H1 (cell line): ENCODE measurements at regions not wholly inside any gene's neighbourhood (a gene's known extent, or its start where the extent isn't known, plus 50 kb on each side); places are given as distances from the start of the nearest gene placed in this dataset.

Experiments used
- CTCF ChIA-PET: fragments of 300-600 bp; sonication (Branson Sonifier 250); formaldehyde crosslinking; loops from one replicate; lab custom pipeline; 2021; ENCODE audit not compliant: partially characterized antibody; lab: Charles Lee
- POLR2A ChIA-PET: fragments of 300-600 bp; sonication (Branson Sonifier 250); formaldehyde crosslinking; loops from one replicate; lab custom pipeline; 2021; ENCODE audit warnings: inconsistent platforms; ENCODE audit not compliant: partially characterized antibody; lab: Charles Lee
- DNase-seq, 2 experiments: peaks; one replicate each; pipeline versions ENCODE4 v3.0.0 to v3.0.0-alpha.2; 2010 to 2022; ENCODE audit warnings: low spot score in 2 of 2, low read depth in 1 of 2, mixed read lengths in 1 of 2
- FAIRE-seq: peaks from 2 replicates; lab custom pipeline; 2011; peaks lifted over from hg19 to GRCh38; lab: Jason Lieb, UNC
- H2AFZ ChIP-seq: 2 replicates; pipeline ENCODE4 v1.8.1; 2012; ENCODE audit warnings: low read length, inconsistent platforms
- H2AK5ac ChIP-seq: 2 replicates; pipeline ENCODE4 v1.6.1; 2013; ENCODE audit warnings: low read depth, low read length
- H2BK120ac ChIP-seq: replicated peaks from 2 replicates; pipeline ENCODE3; 2013; ENCODE audit warnings: low read depth, low read length, inconsistent platforms
- H2BK12ac ChIP-seq: 2 replicates; pipeline ENCODE4 v1.6.1; 2013; ENCODE audit warnings: low read depth, low read length
- H2BK15ac ChIP-seq: 2 replicates; pipeline ENCODE4 v1.6.1; 2013; ENCODE audit warnings: low read length
- H2BK20ac ChIP-seq: 2 replicates; pipeline ENCODE4 v1.6.1; 2013; ENCODE audit warnings: low read length
- H2BK5ac ChIP-seq: 2 replicates; pipeline ENCODE4 v1.6.1; 2013; ENCODE audit warnings: low read depth, low read length
- H3K14ac ChIP-seq: 2 replicates; pipeline ENCODE4 v1.6.1; 2013; ENCODE audit warnings: inconsistent platforms; ENCODE audit not compliant: insufficient read length
- H3K18ac ChIP-seq: 2 replicates; pipeline ENCODE4 v1.6.1; 2013; ENCODE audit warnings: low read length; ENCODE audit errors: extremely low read depth
- H3K23ac ChIP-seq: 2 replicates; pipeline ENCODE4 v1.6.1; 2013; ENCODE audit warnings: inconsistent platforms; ENCODE audit not compliant: insufficient read length
- H3K23me2 ChIP-seq: 2 replicates; pipeline ENCODE4 v1.6.1; 2013; ENCODE audit warnings: low read depth, low read length
- H3K27ac ChIP-seq: 2 replicates; pipeline ENCODE4 v1.6.1; 2011; ENCODE audit warnings: low read depth, low read length, inconsistent platforms
- H3K27me3 ChIP-seq, 4 experiments: replicated peaks in 1 of 4; 1 replicate in 1 of 4; 2 replicates in 3 of 4; pipeline versions ENCODE4 v1.6.1 to v1.8.1; 2011 to 2013; ENCODE audit warnings: low read length in 3 of 4, mild to moderate bottlenecking in 3 of 4, inconsistent platforms in 2 of 4, mixed read lengths in 2 of 4, moderate library complexity in 1 of 4; ENCODE audit not compliant: control insufficient read depth in 3 of 4, insufficient read depth in 3 of 4; ENCODE audit errors: extremely low read depth in 1 of 4
- H3K36me3 ChIP-seq, 4 experiments: 2 replicates each; pipeline versions ENCODE4 v1.6.1 to v1.8.1; 2011 to 2013; ENCODE audit warnings: mild to moderate bottlenecking in 4 of 4, low read length in 3 of 4, moderate library complexity in 2 of 4, control low read depth in 1 of 4, inconsistent platforms in 1 of 4; ENCODE audit not compliant: insufficient read depth in 4 of 4, control insufficient read depth in 2 of 4
- H3K4ac ChIP-seq: replicated peaks from 2 replicates; pipeline ENCODE3; 2013; ENCODE audit warnings: low read length, low read depth, mixed read lengths, inconsistent platforms; ENCODE audit not compliant: insufficient read length
- H3K4me1 ChIP-seq, 4 experiments: replicated peaks in 1 of 4; 1 replicate in 1 of 4; 2 replicates in 3 of 4; pipeline versions ENCODE4 v1.6.1 to v1.8.1; 2011 to 2013; ENCODE audit warnings: low read length in 3 of 4, inconsistent platforms in 2 of 4, mixed read lengths in 1 of 4; ENCODE audit not compliant: insufficient read depth in 4 of 4, control insufficient read depth in 3 of 4
- H3K4me2 ChIP-seq, 2 experiments: 2 replicates each; pipeline versions ENCODE4 v1.6.1 to v1.8.1; 2011 to 2013; ENCODE audit warnings: low read depth in 2 of 2, low read length in 2 of 2, control low read depth in 1 of 2, inconsistent platforms in 1 of 2, mild to moderate bottlenecking in 1 of 2; ENCODE audit not compliant: insufficient read depth in 1 of 2
- H3K4me3 ChIP-seq, 4 experiments: fragments of 200-600, 300-600 bp in 1 of 4; sonication (generic), shearing (Covaris generic), sonication (Bioruptor Twin) in 1 of 4; 2 replicates each; pipeline versions ENCODE4 v1.5.1 to v1.8.1; 2011 to 2016; ENCODE audit warnings: low read length in 4 of 4, low read depth in 3 of 4, control low read depth in 2 of 4, inconsistent platforms in 2 of 4, mild to moderate bottlenecking in 2 of 4, mixed read lengths in 1 of 4, moderate library complexity in 1 of 4; ENCODE audit not compliant: insufficient read depth in 2 of 4; ENCODE audit errors: extremely low read depth in 1 of 4
- H3K56ac ChIP-seq: replicated peaks from 2 replicates; pipeline ENCODE3; 2013; ENCODE audit warnings: low read depth, mild to moderate bottlenecking, mixed read lengths, low read length, inconsistent platforms; ENCODE audit not compliant: insufficient read length
- H3K79me1 ChIP-seq: 2 replicates; pipeline ENCODE4 v1.6.1; 2013; ENCODE audit warnings: low read depth, low read length, control low read depth
- H3K79me2 ChIP-seq, 2 experiments: 2 replicates each; pipeline versions ENCODE4 v1.6.1 to v1.8.1; 2012 to 2013; ENCODE audit warnings: low read length in 2 of 2, mild to moderate bottlenecking in 2 of 2, inconsistent platforms in 1 of 2; ENCODE audit not compliant: insufficient read depth in 2 of 2, control insufficient read depth in 1 of 2
- H3K9ac ChIP-seq, 4 experiments: replicated peaks in 1 of 4; 1 replicate in 1 of 4; 2 replicates in 3 of 4; pipeline versions ENCODE4 v1.6.1 to v1.8.1; 2011 to 2013; ENCODE audit warnings: low read depth in 3 of 4, low read length in 3 of 4, control low read depth in 2 of 4, mild to moderate bottlenecking in 2 of 4, moderate library complexity in 2 of 4, inconsistent platforms in 1 of 4; ENCODE audit errors: extremely low read depth in 1 of 4
- H3K9me3 ChIP-seq, 2 experiments: 2 replicates each; pipeline versions ENCODE4 v1.6.1 to v1.8.1; 2012 to 2013; ENCODE audit warnings: mild to moderate bottlenecking in 2 of 2, moderate library complexity in 2 of 2, control low read depth in 1 of 2, inconsistent platforms in 1 of 2, low read depth in 1 of 2, low read length in 1 of 2, mixed read lengths in 1 of 2; ENCODE audit not compliant: insufficient read depth in 2 of 2
- H4K20me1 ChIP-seq, 2 experiments: replicated peaks in 1 of 2; 2 replicates each; pipeline versions ENCODE3 to v1.8.1; 2011 to 2013; ENCODE audit warnings: inconsistent platforms in 2 of 2, low read length in 2 of 2, mild to moderate bottlenecking in 1 of 2; ENCODE audit not compliant: insufficient read depth in 2 of 2, control insufficient read depth in 1 of 2
- H4K5ac ChIP-seq: 2 replicates; pipeline ENCODE4 v1.6.1; 2013; ENCODE audit warnings: low read length, low read depth, mixed read lengths, inconsistent platforms; ENCODE audit not compliant: insufficient read length
- H4K8ac ChIP-seq: 2 replicates; pipeline ENCODE4 v1.8.0; 2013; ENCODE audit warnings: mild to moderate bottlenecking, moderate library complexity, low read length, inconsistent platforms; ENCODE audit not compliant: insufficient read depth; ENCODE audit errors: extremely low read depth
- H4K91ac ChIP-seq: replicated peaks from 2 replicates; pipeline ENCODE3; 2013; ENCODE audit warnings: low read length, mixed read lengths, inconsistent platforms; ENCODE audit not compliant: insufficient read length
- HDAC2 ChIP-seq, 2 experiments: fragments of 300-600 bp in 1 of 2; sonication (generic) in 1 of 2; IDR thresholded peaks; 2 replicates each; pipeline ENCODE4 v1.6.1; 2011 to 2012; ENCODE audit warnings: low read depth in 2 of 2, low read length in 2 of 2, mild to moderate bottlenecking in 2 of 2, moderate library complexity in 2 of 2, borderline replicate concordance in 1 of 2, inconsistent platforms in 1 of 2
- RBBP5 ChIP-seq: IDR thresholded peaks from 2 replicates; pipeline ENCODE4 v1.7.1; 2012; ENCODE audit warnings: low read depth, mild to moderate bottlenecking, inconsistent platforms, low read length, moderate library complexity, borderline replicate concordance
- SUZ12 ChIP-seq: fragments of 200-600 bp; sonication (generic); IDR thresholded peaks from 2 replicates; pipeline ENCODE4 v1.6.1; 2012; ENCODE audit warnings: mild to moderate bottlenecking, inconsistent platforms, low read length, moderate library complexity, mixed read lengths

DNA sequence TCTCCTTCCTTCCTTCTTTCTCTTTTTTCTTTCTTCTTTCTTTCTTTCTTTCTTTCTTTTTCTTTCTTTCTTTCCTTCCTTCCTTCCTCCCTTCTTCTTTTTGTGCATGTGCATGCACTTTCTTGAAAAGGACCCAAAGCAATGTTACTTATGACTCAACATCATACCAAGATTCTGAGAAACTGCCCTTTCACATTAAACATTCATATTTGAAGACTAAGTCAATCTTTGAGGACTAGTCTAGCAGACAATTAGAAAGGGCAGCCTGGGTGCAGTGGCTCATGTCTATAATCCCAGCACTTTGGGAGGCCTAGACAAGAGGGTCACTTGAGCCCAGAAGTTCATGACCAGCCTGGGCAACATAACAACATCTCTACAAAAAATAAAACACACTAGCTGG is 212.8 kb upstream of the KITLG start:
- FAIRE-seq (no peak), DNase-seq (no peak)
- Histone ChIP-seq H3K14ac (no peak overlapping the region), H3K23ac (no peak overlapping the region), H2AK5ac (no peak overlapping the region), H2BK20ac (no peak overlapping the region), H3K79me2 (no peaks in the 10 kb centered on the region), H3K36me3 (no peaks in the 10 kb centered on the region), H2BK15ac (no peak overlapping the region), H2BK5ac (no peak overlapping the region), H2BK120ac (no peak overlapping the region), H4K8ac (no peak overlapping the region), H2AFZ (no peak overlapping the region), H4K91ac (no peak overlapping the region), H3K27me3 (no peaks in the 10 kb centered on the region), H3K18ac (no peak overlapping the region), H3K4me1 (no peaks in the 10 kb centered on the region), H3K4me2 (no peak overlapping the region), H3K27ac (no peak overlapping the region), H4K20me1 (no peaks in the 10 kb centered on the region), H3K23me2 (no peaks in the 10 kb centered on the region), H3K4me3 (no peak overlapping the region), H3K9me3 (peaks cover 15 to 16% of the 10 kb centered on the region in 2 experiments), H2BK12ac (no peak overlapping the region), H3K79me1 (no peaks in the 10 kb centered on the region), H4K5ac (no peak overlapping the region), H3K56ac (no peak overlapping the region), H3K9ac (no peak overlapping the region), H3K4ac (no peak overlapping the region)
- no peak for TF ChIP-seq RBBP5
- no peak for TF ChIP-seq SUZ12
- TF ChIP-seq HDAC2 (IDR thresholded peaks at IDR 0.05; ENCODE audit: borderline replicate concordance in 1 of 2, low read depth in 2 of 2, low read length in 2 of 2), result no peak
- ChIA-PET POLR2A (no interaction called here), CTCF (no interaction called here)
